HG02840 (cell line): ENCODE measurements at regions not wholly inside any gene's neighbourhood (a gene's known extent, or its start where the extent isn't known, plus 50 kb on each side); places are given as distances from the start of the nearest gene placed in this dataset.
"Not testable (repeated sequence)": the region's sequence is repeated elsewhere in the genome, so short reads cannot be mapped to it uniquely, and the experiment has no call there.

Experiments used
- ATAC-seq: cut with Tn5 transposase; IDR thresholded peaks from one replicate; pipeline ENCODE4 v1.9.1; 2021; ENCODE audit warnings: mild to moderate bottlenecking, moderate library complexity, moderate number of reproducible peaks; ENCODE audit not compliant: unreplicated experiment, low FRiP score

- no peak for ATAC-seq
Measured at GRCh38 chr3:170814822-170815221, 55.2 kb downstream of the RPL22L1 start.

GRCh38 chr3:170813266-170813665 lies 56.7 kb downstream of the RPL22L1 start:
- ATAC-seq: no peak

- peak; percentile 54 for ATAC-seq
Measured at GRCh38 chr3:170811928-170812591, 57.9 kb downstream of the RPL22L1 start.

- no peak for ATAC-seq
Measured at GRCh38 chr3:170811515-170811914, 58.5 kb downstream of the RPL22L1 start.

GRCh38 chr3:170809975-170810357 lies 60.0 kb downstream of the RPL22L1 start:
- ATAC-seq: no peak

- ATAC-seq: no peak
Measured at GRCh38 chr3:170809007-170809974, 60.7 kb downstream of the RPL22L1 start.

GRCh38 chr3:170808041-170808440 lies 62.0 kb downstream of the RPL22L1 start:
- no peak for ATAC-seq

- no peak for ATAC-seq
Measured at GRCh38 chr3:170806676-170807075, 63.3 kb downstream of the RPL22L1 start.

GRCh38 chr3:170806141-170806540 lies 63.9 kb downstream of the RPL22L1 start:
- ATAC-seq: no peak

- not testable (repeated sequence) for ATAC-seq
Measured at GRCh38 chr3:170805296-170805695, 64.7 kb downstream of the RPL22L1 start.

GRCh38 chr3:170804634-170805033 lies 65.4 kb downstream of the RPL22L1 start:
- ATAC-seq: not testable (repeated sequence)

- no peak for ATAC-seq
Measured at GRCh38 chr3:170804078-170804477, 65.9 kb downstream of the RPL22L1 start.

- no peak for ATAC-seq
Measured at GRCh38 chr3:170802164-170803151, 67.5 kb downstream of the RPL22L1 start.

- ATAC-seq: no peak
Measured at GRCh38 chr3:170801597-170801996, 68.4 kb downstream of the RPL22L1 start.

- not testable (repeated sequence) for ATAC-seq
Measured at GRCh38 chr3:170800275-170800674, 69.7 kb downstream of the RPL22L1 start.

- ATAC-seq: no peak
Measured at GRCh38 chr3:170799009-170799408, 71.0 kb downstream of the RPL22L1 start.

- no peak for ATAC-seq
Measured at GRCh38 chr3:170797685-170798084, 72.3 kb downstream of the RPL22L1 start.

- ATAC-seq: no peak
Measured at GRCh38 chr3:170792471-170792870, 77.5 kb downstream of the RPL22L1 start.

- no peak for ATAC-seq
Measured at GRCh38 chr3:170790647-170791046, 79.3 kb downstream of the RPL22L1 start.

- ATAC-seq: no peak
Measured at GRCh38 chr3:170787464-170787863, 82.5 kb downstream of the RPL22L1 start.
